Transverse colon (tissue), 4 donors: ENCODE measurements at regions not wholly inside any gene's neighbourhood (a gene's known extent, or its start where the extent isn't known, plus 50 kb on each side); places are given as distances from the start of the nearest gene placed in this dataset.

Source experiments
- DNase-seq: peaks from one replicate; pipeline ENCODE4 v3.0.0-alpha.2; 2019
- H3K27ac ChIP-seq, 4 donors: fragments of 200-600 bp; sonication (generic); 2 replicates each; pipeline ENCODE4 v1.5.1; 2016 to 2018; ENCODE audit warnings: inconsistent platforms in 4 of 4
- H3K27me3 ChIP-seq: fragments of 200-600 bp; sonication (generic); 2 replicates; pipeline ENCODE4 v1.5.1; 2017; ENCODE audit warnings: inconsistent platforms
- H3K36me3 ChIP-seq, 4 donors: fragments of 200-600 bp; sonication (generic); 2 replicates each; pipeline ENCODE4 v1.5.1; 2017 to 2019; ENCODE audit warnings: inconsistent platforms in 4 of 4
- H3K4me1 ChIP-seq, 4 donors: fragments of 200-600 bp; sonication (generic); 2 replicates each; pipeline ENCODE4 v1.5.1; 2017 to 2020; ENCODE audit warnings: inconsistent platforms in 4 of 4
- H3K4me3 ChIP-seq, 4 donors: fragments of 200-600 bp; sonication (generic); 1 replicate in 1 of 4; 2 replicates in 3 of 4; pipeline versions ENCODE4 v1.5.1 to v1.6.1; 2017 to 2019; ENCODE audit warnings: inconsistent platforms in 4 of 4
- H3K9me3 ChIP-seq, 2 donors: fragments of 200-600 bp; sonication (generic); 2 replicates each; pipeline ENCODE4 v1.5.1; 2017 to 2019; ENCODE audit warnings: inconsistent platforms in 2 of 2
- CTCF ChIP-seq, 5 experiments: fragments of 200-600 bp in 3 of 5; fragments of 450-650 bp in 2 of 5; sonication (generic) in 3 of 5; IDR thresholded peaks; 1 replicate in 2 of 5; 2 replicates in 3 of 5; pipeline ENCODE4 v1.5.1; 2016 to 2017; ENCODE audit warnings: antibody characterized with exemption in 5 of 5, inconsistent platforms in 3 of 5, mild to moderate bottlenecking in 2 of 5, moderate library complexity in 1 of 5
- EP300 ChIP-seq: sonication (generic); formaldehyde crosslinking; IDR thresholded peaks from one replicate; pipeline ENCODE4 v1.6.1; 2017; ENCODE audit warnings: antibody characterized with exemption, low read depth
- POLR2A ChIP-seq: fragments of 450-650 bp; IDR thresholded peaks from one replicate; pipeline ENCODE4 v1.6.1; 2016; ENCODE audit warnings: antibody characterized with exemption, mild to moderate bottlenecking, moderate library complexity
- POLR2AphosphoS5 ChIP-seq, 3 donors: sonication (generic); formaldehyde crosslinking; IDR thresholded peaks; one replicate each; pipeline ENCODE4 v1.6.1; 2016; ENCODE audit warnings: antibody characterized with exemption in 3 of 3
- WGBS, 2 donors: methylation state at CpG; one replicate each; pipeline ENCODE4 v1.1.5; 2018; ENCODE audit warnings: low coverage in 1 of 2; 5-methylcytosine and 5-hydroxymethylcytosine counted together
- in situ Hi-C, 4 donors: fragments of 200-750 bp; cut with MboI; loops; one replicate each; pipeline versions ENCODE4 v1.15.0 to v1.15.1; 2017; ENCODE audit warnings: low sequenced_read_pairs in 3 of 4, low pct_ligation_motif_present in 1 of 4, low pct_unique_long_range_greater_than_20kb in 1 of 4
- intact Hi-C: fragments of 100-400 bp; cut with DNase I; formaldehyde crosslinking; loops from one replicate; pipeline ENCODE4 v1.15.1; 2023; ENCODE audit warnings: low total_unique reads

GRCh38 chr12:31207799-31208465 is 118.0 kb downstream of the SINHCAF start:
- TF ChIP-seq POLR2A = no peak
- TF ChIP-seq EP300 = no peak
- TF ChIP-seq POLR2AphosphoS5 (IDR thresholded peaks at IDR 0.05) = no peak
- TF ChIP-seq CTCF (IDR thresholded peaks at IDR 0.05) = no peak
- no peaks in the 10 kb centered on the region for H3K27me3 ChIP-seq
- H3K9me3 ChIP-seq = no peaks in the 10 kb centered on the region
- no peak for DNase-seq
- H3K4me1 ChIP-seq = peaks cover 0 to 4% (median 0%) of the 10 kb centered on the region in 4 donors
- no peak overlapping the region for H3K4me3 ChIP-seq
- no peak overlapping the region for H3K27ac ChIP-seq
- H3K36me3 ChIP-seq = no peaks in the 10 kb centered on the region
- intact Hi-C loops (no loop called here), in situ Hi-C loops (no loop called here)
- WGBS, 2 donors = 74 to 84% methylated on average over 3 of the region's 3 CpGs

GRCh38 chr12:31210104-31210503 is 115.8 kb downstream of the SINHCAF start:
- intact Hi-C loops = no loop called here
- 80 to 94% methylated on average over 1 to 3 of the region's 3 CpGs for WGBS, 2 donors
- TF ChIP-seq EP300 = no peak
- TF ChIP-seq POLR2A = no peak
- TF ChIP-seq POLR2AphosphoS5 (IDR thresholded peaks at IDR 0.05) = no peak
- no peak for TF ChIP-seq CTCF (IDR thresholded peaks at IDR 0.05)
- in situ Hi-C loops = no loop called here
- Histone ChIP-seq H3K4me3 (no peak overlapping the region), H3K4me1 (peaks cover 0 to 2% (median 0%) of the 10 kb centered on the region in 4 donors), H3K27ac (no peak overlapping the region), H3K9me3 (no peaks in the 10 kb centered on the region), H3K27me3 (no peaks in the 10 kb centered on the region), H3K36me3 (no peaks in the 10 kb centered on the region)
- DNase-seq = no peak

GRCh38 chr12:31210541-31210940 is 115.4 kb downstream of the SINHCAF start:
- WGBS, 2 donors = 88 to 100% methylated on average over 1 of the region's 1 CpG
- no peak overlapping the region for H3K27ac ChIP-seq
- no peaks in the 10 kb centered on the region for H3K27me3 ChIP-seq
- H3K9me3 ChIP-seq = no peaks in the 10 kb centered on the region
- intact Hi-C loops = no loop called here
- no peaks in the 10 kb centered on the region for H3K4me1 ChIP-seq
- DNase-seq = no peak
- H3K36me3 ChIP-seq = no peaks in the 10 kb centered on the region
- in situ Hi-C loops = no loop called here
- no peak overlapping the region for H3K4me3 ChIP-seq
- TF ChIP-seq POLR2AphosphoS5 (IDR thresholded peaks at IDR 0.05) (no peak), CTCF (IDR thresholded peaks at IDR 0.05) (no peak), POLR2A (no peak), EP300 (no peak)

GRCh38 chr12:31214626-31215517 is 111.1 kb downstream of the SINHCAF start:
- intact Hi-C loops = no loop called here
- TF ChIP-seq CTCF (IDR thresholded peaks at IDR 0.05) (no peak), POLR2AphosphoS5 (IDR thresholded peaks at IDR 0.05) (no peak), POLR2A (no peak), EP300 (no peak)
- in situ Hi-C loops = no loop called here
- H3K4me1 ChIP-seq = no peaks in the 10 kb centered on the region
- 81 to 90% methylated on average over 3 to 7 of the region's 7 CpGs for WGBS, 2 donors
- no peaks in the 10 kb centered on the region for H3K36me3 ChIP-seq
- H3K27me3 ChIP-seq = no peaks in the 10 kb centered on the region
- no peak overlapping the region for H3K4me3 ChIP-seq
- H3K9me3 ChIP-seq = no peaks in the 10 kb centered on the region
- H3K27ac ChIP-seq = no peak overlapping the region
- DNase-seq = no peak
